ENCODE measurements at regions not wholly inside any gene's neighbourhood (a gene's known extent, or its start where the extent isn't known, plus 50 kb on each side); places are given as distances from the start of the nearest gene placed in this dataset.
A peak's percentile ranks its signal among the peaks of the same experiment; 100 is the strongest.

DNA sequence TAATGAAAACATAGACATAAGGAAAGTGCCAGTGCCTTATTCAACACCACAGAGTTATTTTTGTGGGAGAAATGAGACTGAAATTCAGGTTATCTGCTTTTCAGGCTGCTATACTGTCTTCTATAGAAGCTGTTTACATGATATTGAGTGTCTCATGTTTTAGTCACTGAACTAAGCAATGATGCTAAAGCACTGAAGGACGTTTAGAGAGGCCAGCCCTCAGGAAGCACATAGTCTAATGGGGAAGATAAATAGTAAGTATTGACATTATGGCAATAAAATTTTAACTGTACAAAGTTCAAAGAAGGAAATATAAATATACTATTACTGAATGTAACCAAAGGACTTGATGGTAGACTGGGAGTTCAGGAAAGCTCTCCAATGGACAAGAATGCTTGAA, 186.4 kb upstream of the ZC3H15 start:
- no peak for ATAC-seq
- Mint-ChIP-seq H3K4me1 (no peaks in the 10 kb centered on the region), H3K27ac (no peak overlapping the region), H3K36me3 (ENCODE audit: low read depth) (peaks cover 5% of the 10 kb centered on the region), H3K9me3 (peaks cover 2% of the 10 kb centered on the region), H3K27me3 (no peaks in the 10 kb centered on the region), H3K4me3 (no peak overlapping the region)
- DNase-seq = no peak

DNA sequence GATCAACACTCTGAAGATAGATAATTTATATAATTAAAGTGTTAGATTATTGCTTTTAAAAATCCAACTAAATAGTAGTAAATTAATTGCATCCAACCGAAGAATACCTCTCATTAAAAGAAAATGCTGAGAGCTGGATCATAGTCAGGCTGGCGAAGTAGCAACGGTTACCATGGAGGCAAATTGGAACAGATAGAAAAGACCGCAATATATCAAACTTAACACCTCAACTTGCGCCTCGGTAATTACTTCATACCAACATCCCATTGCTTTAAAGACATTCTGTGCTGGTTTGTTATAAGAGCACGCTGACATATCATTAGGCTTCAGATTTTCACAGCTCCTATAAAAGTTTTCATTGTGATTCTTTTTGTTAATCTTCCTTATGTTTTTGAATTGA, 183.8 kb upstream of the ZC3H15 start:
- Mint-ChIP-seq H3K27me3 (no peaks in the 10 kb centered on the region), H3K4me3 (no peak overlapping the region), H3K36me3 (ENCODE audit: low read depth) (peaks cover 5% of the 10 kb centered on the region), H3K27ac (no peak overlapping the region), H3K9me3 (peaks cover 4% of the 10 kb centered on the region), H3K4me1 (no peaks in the 10 kb centered on the region)
- ATAC-seq (no peak), DNase-seq (no peak)

DNA sequence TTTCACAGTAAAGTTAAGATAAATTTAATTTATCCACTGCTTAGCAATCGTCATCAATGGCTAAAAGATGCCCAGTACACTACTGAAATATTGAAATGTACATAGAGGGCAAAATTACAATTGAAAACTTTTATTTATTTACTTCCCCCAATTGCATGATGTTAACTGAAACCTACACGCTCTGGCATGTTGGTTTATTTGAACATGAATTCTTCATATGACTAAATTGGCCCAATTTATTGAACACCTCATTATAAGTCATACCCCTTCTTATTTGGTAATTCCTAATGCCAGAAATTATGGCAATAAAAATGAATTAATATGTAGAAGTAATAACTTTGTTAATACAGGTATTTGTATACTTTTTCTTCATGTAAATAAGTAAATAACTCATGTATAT, 183.0 kb upstream of the ZC3H15 start:
- no peak overlapping the region for H3K4me3 Mint-ChIP-seq

DNA sequence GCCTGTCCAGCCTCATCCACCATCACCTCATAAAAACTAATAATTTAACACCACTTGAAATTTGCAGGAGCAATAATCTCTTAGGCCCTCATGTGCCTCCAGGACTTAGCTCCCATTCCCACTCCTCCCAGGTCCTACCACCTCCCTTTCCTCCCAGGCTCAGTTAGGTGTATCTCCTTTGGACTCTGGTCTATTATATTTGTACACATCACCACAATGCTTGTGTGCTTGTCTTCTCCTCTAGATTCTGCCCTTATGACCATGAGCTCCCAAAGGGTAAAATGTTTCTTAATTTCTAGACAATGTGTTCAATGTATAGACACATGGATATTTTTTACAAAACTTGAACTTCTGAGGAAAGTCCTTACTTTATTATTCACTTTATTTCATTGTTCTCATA, 182.0 kb upstream of the ZC3H15 start:
- no peak for DNase-seq
- H3K27ac Mint-ChIP-seq = no peak overlapping the region
- no peak for ATAC-seq
- H3K4me1 Mint-ChIP-seq = no peaks in the 10 kb centered on the region
- H3K27me3 Mint-ChIP-seq = no peaks in the 10 kb centered on the region
- H3K36me3 Mint-ChIP-seq (ENCODE audit: low read depth) = peaks cover 9% of the 10 kb centered on the region
- peaks cover 4% of the 10 kb centered on the region for H3K9me3 Mint-ChIP-seq
- H3K4me3 Mint-ChIP-seq = no peak overlapping the region

More for the DNA sequence above, 183.0 kb upstream of the ZC3H15 start:
- DNase-seq (no peak), ATAC-seq (no peak)
- Mint-ChIP-seq H3K27me3 (no peaks in the 10 kb centered on the region), H3K4me1 (no peaks in the 10 kb centered on the region), H3K27ac (no peak overlapping the region), H3K9me3 (peaks cover 4% of the 10 kb centered on the region), H3K36me3 (ENCODE audit: low read depth) (peaks cover 9% of the 10 kb centered on the region)

DNA sequence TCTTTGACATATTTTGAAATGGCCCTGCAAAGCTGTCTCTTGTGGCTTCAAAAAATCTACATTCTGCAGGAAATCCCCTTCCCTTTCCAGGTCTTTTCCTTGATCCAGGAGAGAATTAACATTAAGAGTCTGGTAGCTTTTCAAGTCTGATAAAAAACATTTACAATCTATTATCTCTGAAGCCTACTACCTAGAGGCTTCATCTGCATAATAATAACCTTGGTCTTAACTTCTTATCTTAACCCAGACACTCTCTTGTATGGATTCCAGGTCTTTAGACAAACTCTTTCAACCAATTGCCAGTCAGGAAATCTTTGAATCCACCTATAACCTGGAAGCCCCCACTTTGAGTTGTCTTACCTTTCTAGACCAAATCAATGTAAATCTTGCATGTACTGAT, 179.3 kb upstream of the ZC3H15 start:
- Mint-ChIP-seq H3K9me3 (peaks cover 8% of the 10 kb centered on the region), H3K27ac (no peak overlapping the region), H3K4me3 (no peak overlapping the region), H3K36me3 (ENCODE audit: low read depth) (peaks cover 12% of the 10 kb centered on the region), H3K27me3 (no peaks in the 10 kb centered on the region), H3K4me1 (no peaks in the 10 kb centered on the region)
- ATAC-seq = no peak
- no peak for DNase-seq

DNA sequence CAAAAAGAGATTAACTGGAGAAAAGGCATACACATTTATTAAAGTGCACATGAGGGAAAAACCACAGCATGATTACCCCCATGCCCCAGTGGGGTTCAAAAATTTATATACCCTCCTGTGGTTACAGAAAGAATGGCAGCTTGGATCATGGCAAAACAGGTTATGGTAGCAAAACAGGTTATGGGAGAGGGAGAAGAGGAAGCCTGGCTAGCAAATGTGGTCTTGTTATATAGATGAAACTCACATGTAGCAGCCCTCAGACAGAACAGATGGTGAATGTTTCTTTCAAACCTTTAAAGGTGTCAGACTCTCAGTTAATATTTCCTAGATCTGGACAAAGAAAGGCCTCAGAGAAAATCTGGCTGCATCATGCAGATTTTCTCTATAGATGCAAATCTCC, 178.2 kb upstream of the ZC3H15 start:
- peaks cover 19% of the 10 kb centered on the region for H3K9me3 Mint-ChIP-seq

DNA sequence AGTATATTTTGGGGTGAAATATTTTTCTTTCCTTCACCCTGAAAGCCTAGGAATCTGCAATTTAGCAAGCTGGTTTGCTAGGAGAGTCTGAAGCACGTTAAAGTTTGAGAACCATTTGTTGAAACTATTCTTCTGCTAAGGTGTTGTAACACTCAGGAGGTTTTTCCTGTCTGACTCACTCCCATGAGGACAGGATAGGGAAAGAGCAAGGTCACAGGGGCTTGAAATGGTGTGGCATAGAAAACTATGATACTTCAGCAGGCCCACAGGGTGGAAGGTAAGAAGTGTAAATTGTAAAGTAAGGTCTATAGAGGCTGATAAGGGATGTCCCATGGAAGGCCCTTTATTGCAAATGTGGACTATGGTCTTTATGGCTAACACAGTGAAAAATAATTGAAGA, 177.7 kb upstream of the ZC3H15 start:
- no peak overlapping the region for H3K27ac Mint-ChIP-seq
- H3K27me3 Mint-ChIP-seq = no peaks in the 10 kb centered on the region
- no peak overlapping the region for H3K4me3 Mint-ChIP-seq
- ATAC-seq (no peak), DNase-seq (no peak)
- no peaks in the 10 kb centered on the region for H3K4me1 Mint-ChIP-seq
- H3K36me3 Mint-ChIP-seq (ENCODE audit: low read depth) = peaks cover 21% of the 10 kb centered on the region
- H3K9me3 Mint-ChIP-seq = peaks cover 19% of the 10 kb centered on the region

More for the DNA sequence above, 178.2 kb upstream of the ZC3H15 start:
- H3K36me3 Mint-ChIP-seq (ENCODE audit: low read depth) = peaks cover 19% of the 10 kb centered on the region
- no peaks in the 10 kb centered on the region for H3K27me3 Mint-ChIP-seq
- no peak overlapping the region for H3K27ac Mint-ChIP-seq
- DNase-seq (no peak), ATAC-seq (no peak)
- H3K4me1 Mint-ChIP-seq = no peaks in the 10 kb centered on the region
- no peak overlapping the region for H3K4me3 Mint-ChIP-seq

DNA sequence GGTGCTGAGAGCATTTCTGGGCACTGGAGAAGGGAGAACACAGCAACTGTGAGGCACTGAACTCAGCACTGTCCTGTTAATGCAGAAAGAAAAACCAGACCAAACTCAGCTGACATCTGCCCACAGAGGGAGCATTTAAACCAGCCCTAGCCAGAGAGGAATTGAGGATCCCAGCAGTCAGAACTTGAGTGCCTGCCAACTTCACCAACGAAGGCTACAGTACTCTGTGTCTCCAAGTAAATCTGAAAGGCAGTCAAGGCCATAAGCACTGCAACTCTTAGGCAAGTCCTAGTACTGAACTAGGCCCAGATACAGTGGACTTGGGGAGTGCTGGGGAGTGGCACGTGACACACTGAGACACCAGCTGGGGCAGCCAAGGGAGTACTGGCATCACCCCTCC, 176.2 kb upstream of the ZC3H15 start:
- no peak for ATAC-seq
- DNase-seq = no peak
- H3K4me1 Mint-ChIP-seq = no peaks in the 10 kb centered on the region
- H3K27me3 Mint-ChIP-seq = no peaks in the 10 kb centered on the region
- H3K4me3 Mint-ChIP-seq = no peak overlapping the region
- peaks cover 28% of the 10 kb centered on the region for H3K36me3 Mint-ChIP-seq (ENCODE audit: low read depth)
- peaks cover 20% of the 10 kb centered on the region for H3K9me3 Mint-ChIP-seq
- peak overlapping the region; percentile 18 for H3K27ac Mint-ChIP-seq

DNA sequence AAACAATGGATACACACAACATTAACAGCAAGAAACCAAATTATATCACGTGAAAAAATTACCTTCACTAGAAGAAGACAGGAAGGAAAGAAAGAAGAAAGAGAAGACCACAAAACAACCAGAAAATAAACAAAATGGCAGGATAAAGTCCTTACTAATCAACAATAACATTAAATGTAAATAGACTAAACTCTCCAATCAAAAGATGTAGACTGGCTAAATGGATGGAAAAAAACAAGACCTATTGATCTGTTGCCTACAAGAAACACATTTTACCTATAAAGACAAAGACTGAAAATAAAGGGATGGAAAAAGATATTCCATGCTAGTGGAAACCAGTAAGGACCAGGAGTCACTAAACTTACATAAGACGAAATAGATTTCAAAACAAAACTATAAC, 167.0 kb upstream of the ZC3H15 start:
- Mint-ChIP-seq H3K9me3 (peaks cover 36% of the 10 kb centered on the region), H3K4me1 (no peaks in the 10 kb centered on the region), H3K36me3 (ENCODE audit: low read depth) (peaks cover 24% of the 10 kb centered on the region), H3K27ac (no peak overlapping the region), H3K4me3 (no peak overlapping the region), H3K27me3 (no peaks in the 10 kb centered on the region)
- ATAC-seq = no peak
- no peak for DNase-seq

DNA sequence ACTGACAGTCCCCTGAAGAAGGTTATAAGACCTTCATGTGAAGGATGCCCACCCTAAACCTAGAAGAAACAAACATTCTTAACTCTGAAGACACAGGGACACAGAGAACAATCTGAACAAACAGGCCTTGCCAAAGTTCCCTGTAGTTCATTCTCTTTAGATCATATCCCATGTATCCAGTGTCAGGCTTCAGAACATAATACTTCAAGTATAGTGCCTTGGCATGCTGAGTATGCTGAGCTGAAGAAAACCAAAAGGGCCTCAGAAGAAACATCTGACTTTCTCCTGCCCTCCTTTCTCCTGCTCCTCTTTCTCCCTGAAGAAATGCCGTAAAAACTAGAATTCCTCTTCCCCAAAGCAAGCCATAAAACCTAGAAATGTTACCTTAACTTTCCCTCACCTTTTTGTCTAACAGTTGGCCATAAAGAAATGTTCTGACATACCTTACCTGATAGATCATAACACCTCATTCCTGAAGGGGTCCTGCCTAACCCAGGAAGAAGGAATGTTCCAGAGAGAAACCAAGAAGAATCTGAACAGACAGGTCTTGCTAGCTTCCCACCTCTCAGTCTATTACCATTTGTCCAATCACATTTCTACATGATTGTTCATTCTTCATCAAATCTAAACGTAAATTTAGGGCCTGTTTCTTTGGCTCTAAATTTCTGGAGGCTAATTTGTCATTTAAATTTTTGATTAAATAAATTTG, 160.1 kb upstream of the ZC3H15 start:
- H3K4me1 Mint-ChIP-seq = no peaks in the 10 kb centered on the region
- DNase-seq = no peak
- H3K27ac Mint-ChIP-seq = no peak overlapping the region

DNA sequence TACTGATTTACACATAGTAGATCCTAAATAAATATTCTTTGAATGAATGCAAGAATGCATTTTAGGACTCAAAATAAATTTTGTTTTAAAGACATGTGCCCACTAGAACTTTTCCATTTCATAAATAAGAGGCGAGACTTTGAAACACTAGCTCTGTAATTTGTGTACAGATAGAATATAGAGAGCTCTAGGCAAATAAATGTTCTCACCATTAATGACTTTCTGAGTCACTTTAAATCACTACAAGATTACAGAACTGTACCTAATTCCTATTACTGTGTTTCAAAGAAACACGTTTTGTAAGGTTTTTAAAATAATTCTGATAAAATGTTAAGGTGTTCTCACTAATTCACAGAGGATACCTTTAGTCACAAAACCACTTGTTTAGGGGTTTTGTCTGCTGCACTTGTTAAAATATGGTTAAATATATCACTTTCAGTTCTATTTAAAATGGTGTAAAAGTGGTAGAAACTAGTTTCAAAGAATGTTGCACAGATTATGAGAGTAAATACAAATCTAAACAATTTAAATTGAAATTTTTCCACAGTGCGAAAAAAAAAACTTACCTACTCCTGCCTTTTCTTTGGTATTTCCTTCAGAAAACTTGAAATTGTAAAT, 158.7 kb upstream of the ZC3H15 start:
- no peak overlapping the region for H3K4me3 Mint-ChIP-seq
- ATAC-seq = no peak
- H3K9me3 Mint-ChIP-seq = peaks cover 27% of the 10 kb centered on the region
- no peaks in the 10 kb centered on the region for H3K4me1 Mint-ChIP-seq
- no peaks in the 10 kb centered on the region for H3K36me3 Mint-ChIP-seq (ENCODE audit: low read depth)
- no peak for DNase-seq
- H3K27me3 Mint-ChIP-seq = no peaks in the 10 kb centered on the region
- no peak overlapping the region for H3K27ac Mint-ChIP-seq

More for the DNA sequence above, 160.1 kb upstream of the ZC3H15 start:
- no peak for ATAC-seq
- peaks cover 21% of the 10 kb centered on the region for H3K9me3 Mint-ChIP-seq
- no peaks in the 10 kb centered on the region for H3K27me3 Mint-ChIP-seq
- H3K36me3 Mint-ChIP-seq (ENCODE audit: low read depth) = peaks cover 4% of the 10 kb centered on the region
- H3K4me3 Mint-ChIP-seq = no peak overlapping the region

DNA sequence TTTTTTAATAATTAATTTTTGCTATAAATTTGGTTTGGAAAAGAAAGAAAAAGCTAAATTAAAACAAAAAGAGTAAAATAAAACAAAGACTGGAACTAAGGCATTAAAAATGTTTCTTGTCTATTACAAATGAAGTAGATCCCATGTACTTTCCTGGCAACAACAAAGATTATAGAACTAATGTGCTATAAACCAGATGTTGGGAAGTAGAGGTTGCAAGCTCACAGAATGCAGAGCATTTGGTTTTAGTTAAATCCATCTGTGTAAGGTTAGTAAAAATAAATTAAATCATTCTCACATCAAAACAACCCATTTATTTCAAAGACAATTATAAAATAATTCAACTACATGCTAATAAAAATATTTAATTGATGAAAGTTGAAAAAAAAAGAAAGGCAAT, 157.2 kb upstream of the ZC3H15 start:
- peaks cover 2% of the 10 kb centered on the region for H3K36me3 Mint-ChIP-seq (ENCODE audit: low read depth)
- DNase-seq (no peak), ATAC-seq (no peak)
- no peaks in the 10 kb centered on the region for H3K27me3 Mint-ChIP-seq
- peaks cover 15% of the 10 kb centered on the region for H3K9me3 Mint-ChIP-seq
- H3K4me1 Mint-ChIP-seq = no peaks in the 10 kb centered on the region
- no peak overlapping the region for H3K4me3 Mint-ChIP-seq
- H3K27ac Mint-ChIP-seq = no peak overlapping the region

DNA sequence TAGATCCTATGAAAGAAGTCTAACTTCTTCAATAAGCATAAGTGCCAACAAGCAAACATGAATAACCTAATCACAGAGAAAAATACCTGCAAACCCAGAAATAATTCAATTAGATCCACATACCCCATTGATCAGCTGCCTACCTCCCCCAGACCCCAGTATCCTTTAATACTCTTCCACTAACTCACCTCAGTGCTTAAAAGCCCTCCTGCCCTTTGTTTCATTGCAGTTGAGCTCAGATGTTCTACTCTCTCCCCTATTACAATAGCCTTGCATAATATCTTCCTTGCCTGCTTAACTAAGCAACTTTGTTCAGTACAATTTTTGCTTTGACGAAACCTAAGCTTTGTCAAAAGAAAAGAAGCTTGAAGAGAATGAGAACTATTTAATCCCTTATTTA, 156.0 kb upstream of the ZC3H15 start:
- DNase-seq = no peak
- ATAC-seq = no peak
- no peak overlapping the region for H3K4me3 Mint-ChIP-seq
- no peaks in the 10 kb centered on the region for H3K27me3 Mint-ChIP-seq
- H3K9me3 Mint-ChIP-seq = peaks cover 23% of the 10 kb centered on the region
- no peaks in the 10 kb centered on the region for H3K4me1 Mint-ChIP-seq
- peaks cover 7% of the 10 kb centered on the region for H3K36me3 Mint-ChIP-seq (ENCODE audit: low read depth)
- no peak overlapping the region for H3K27ac Mint-ChIP-seq

DNA sequence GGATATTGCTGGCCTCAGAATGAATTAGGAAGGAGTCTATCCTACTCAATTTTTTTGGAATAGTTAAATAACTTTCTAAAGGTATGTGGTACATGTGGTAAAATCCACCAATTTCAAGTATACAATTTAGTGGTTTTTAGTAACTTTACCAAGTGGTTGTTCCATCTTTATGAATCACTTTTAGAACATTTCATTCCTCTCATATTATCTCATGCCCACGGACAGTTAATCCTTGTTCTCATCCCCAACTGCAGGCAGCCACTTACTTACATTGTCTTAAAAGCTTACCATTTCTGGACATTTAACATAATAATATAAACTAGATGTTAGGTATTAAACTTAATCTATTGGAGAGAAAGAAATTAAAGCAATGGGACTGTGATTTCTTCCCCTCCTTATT, 146.3 kb upstream of the ZC3H15 start:
- peaks cover 22% of the 10 kb centered on the region for H3K36me3 Mint-ChIP-seq (ENCODE audit: low read depth)
- H3K9me3 Mint-ChIP-seq = peaks cover 38% of the 10 kb centered on the region
- DNase-seq = no peak
- no peaks in the 10 kb centered on the region for H3K27me3 Mint-ChIP-seq
- H3K4me3 Mint-ChIP-seq = no peak overlapping the region
- no peaks in the 10 kb centered on the region for H3K4me1 Mint-ChIP-seq
- H3K27ac Mint-ChIP-seq = no peak overlapping the region
- ATAC-seq = no peak

DNA sequence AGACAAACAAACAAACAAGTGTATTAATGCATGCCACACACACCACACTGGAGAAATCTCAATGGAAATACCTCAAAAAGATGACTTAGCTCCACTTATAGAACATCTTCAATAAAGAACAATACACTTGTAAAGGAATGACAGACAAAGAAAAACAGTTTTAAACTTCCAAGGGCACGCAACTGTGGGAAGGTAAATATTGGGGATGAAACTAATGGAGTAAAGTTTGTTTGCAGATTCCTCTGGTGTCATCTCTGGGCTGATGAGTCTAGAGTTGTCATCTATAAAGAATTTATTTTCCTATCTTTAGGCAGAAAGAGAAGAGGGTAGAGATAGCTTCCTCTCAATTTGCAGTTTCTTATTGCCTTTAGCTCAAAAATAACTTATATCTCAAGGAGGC, 144.0 kb upstream of the ZC3H15 start:
- peaks cover 23% of the 10 kb centered on the region for H3K36me3 Mint-ChIP-seq (ENCODE audit: low read depth)
- H3K4me1 Mint-ChIP-seq = no peaks in the 10 kb centered on the region
- no peak overlapping the region for H3K4me3 Mint-ChIP-seq
- H3K27me3 Mint-ChIP-seq = no peaks in the 10 kb centered on the region
- no peak for ATAC-seq
- peaks cover 31% of the 10 kb centered on the region for H3K9me3 Mint-ChIP-seq
- no peak for DNase-seq
- no peak overlapping the region for H3K27ac Mint-ChIP-seq

Data from activated naive CD8-positive, alpha-beta T cell treated with anti-CD3 and anti-CD28 coated beads, Interleukin-2, amount 50 U/mL, for 24 hours (primary cell).